OCI-LY7 (cell line): ENCODE measurements at regions not wholly inside any gene's neighbourhood (a gene's known extent, or its start where the extent isn't known, plus 50 kb on each side); places are given as distances from the start of the nearest gene placed in this dataset.

Source experiments
- EZH2phosphoT487 ChIP-seq: fragments of 200-600 bp; sonication (generic); IDR thresholded peaks from 2 replicates; pipeline ENCODE4 v1.6.1; 2018; ENCODE audit warnings: low read depth, borderline replicate concordance, mild to moderate bottlenecking, mixed run types, antibody characterized with exemption, low read length, moderate library complexity, mixed read lengths
- TF ChIP-seq, protein P1 (sequence below): fragments of 200-600 bp; sonication (generic); conservative IDR thresholded peaks from 2 replicates; pipeline ENCODE4 v1.5.1; 2014; ENCODE audit warnings: mild to moderate bottlenecking, antibody characterized with exemption, low read length, moderate library complexity, mixed read lengths

DNA sequence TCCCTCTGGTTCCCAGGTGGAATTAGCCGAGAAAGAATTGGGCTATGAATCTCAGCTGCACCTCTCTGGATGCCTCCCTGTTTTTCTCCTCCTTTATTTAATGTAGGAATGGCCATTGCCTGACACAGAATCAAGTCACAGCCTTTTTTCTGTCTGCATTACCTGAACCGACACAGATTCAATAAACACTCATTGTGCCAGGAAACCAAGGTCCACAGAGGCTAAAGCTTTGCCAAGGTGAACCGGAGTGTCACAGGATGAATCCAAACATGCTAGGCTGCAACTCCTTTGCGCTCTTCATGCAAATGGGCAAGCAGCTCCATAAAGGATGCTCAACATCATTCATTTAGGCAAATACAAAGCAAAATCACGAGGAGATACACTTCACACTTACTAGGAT is 199.8 kb upstream of the AGTR2 start:
- TF ChIP-seq, protein P1, sequence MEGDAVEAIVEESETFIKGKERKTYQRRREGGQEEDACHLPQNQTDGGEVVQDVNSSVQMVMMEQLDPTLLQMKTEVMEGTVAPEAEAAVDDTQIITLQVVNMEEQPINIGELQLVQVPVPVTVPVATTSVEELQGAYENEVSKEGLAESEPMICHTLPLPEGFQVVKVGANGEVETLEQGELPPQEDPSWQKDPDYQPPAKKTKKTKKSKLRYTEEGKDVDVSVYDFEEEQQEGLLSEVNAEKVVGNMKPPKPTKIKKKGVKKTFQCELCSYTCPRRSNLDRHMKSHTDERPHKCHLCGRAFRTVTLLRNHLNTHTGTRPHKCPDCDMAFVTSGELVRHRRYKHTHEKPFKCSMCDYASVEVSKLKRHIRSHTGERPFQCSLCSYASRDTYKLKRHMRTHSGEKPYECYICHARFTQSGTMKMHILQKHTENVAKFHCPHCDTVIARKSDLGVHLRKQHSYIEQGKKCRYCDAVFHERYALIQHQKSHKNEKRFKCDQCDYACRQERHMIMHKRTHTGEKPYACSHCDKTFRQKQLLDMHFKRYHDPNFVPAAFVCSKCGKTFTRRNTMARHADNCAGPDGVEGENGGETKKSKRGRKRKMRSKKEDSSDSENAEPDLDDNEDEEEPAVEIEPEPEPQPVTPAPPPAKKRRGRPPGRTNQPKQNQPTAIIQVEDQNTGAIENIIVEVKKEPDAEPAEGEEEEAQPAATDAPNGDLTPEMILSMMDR = no peak
- TF ChIP-seq EZH2phosphoT487 = no peak
